GM18505 (cell line): ENCODE measurements at regions not wholly inside any gene's neighbourhood (a gene's known extent, or its start where the extent isn't known, plus 50 kb on each side); places are given as distances from the start of the nearest gene placed in this dataset.

Experiments used
- ATAC-seq: cut with Tn5 transposase; IDR thresholded peaks from one replicate; pipeline ENCODE4 v1.9.1; 2021; ENCODE audit not compliant: unreplicated experiment
- POLR2A ChIP-seq: IDR thresholded peaks from 4 replicates; pipeline ENCODE4 v1.6.1; 2011; ENCODE audit warnings: borderline replicate concordance; ENCODE audit not compliant: insufficient read depth, insufficient read length; ENCODE audit errors: extremely low read depth

GRCh38 chr6:147839708-147840610 is 331.5 kb downstream of the SAMD5 start:
- ATAC-seq: no peak
- no peak for TF ChIP-seq POLR2A

GRCh38 chr6:147841547-147842148 is 333.2 kb downstream of the SAMD5 start:
- no peak for TF ChIP-seq POLR2A
- ATAC-seq: no peak

DNA sequence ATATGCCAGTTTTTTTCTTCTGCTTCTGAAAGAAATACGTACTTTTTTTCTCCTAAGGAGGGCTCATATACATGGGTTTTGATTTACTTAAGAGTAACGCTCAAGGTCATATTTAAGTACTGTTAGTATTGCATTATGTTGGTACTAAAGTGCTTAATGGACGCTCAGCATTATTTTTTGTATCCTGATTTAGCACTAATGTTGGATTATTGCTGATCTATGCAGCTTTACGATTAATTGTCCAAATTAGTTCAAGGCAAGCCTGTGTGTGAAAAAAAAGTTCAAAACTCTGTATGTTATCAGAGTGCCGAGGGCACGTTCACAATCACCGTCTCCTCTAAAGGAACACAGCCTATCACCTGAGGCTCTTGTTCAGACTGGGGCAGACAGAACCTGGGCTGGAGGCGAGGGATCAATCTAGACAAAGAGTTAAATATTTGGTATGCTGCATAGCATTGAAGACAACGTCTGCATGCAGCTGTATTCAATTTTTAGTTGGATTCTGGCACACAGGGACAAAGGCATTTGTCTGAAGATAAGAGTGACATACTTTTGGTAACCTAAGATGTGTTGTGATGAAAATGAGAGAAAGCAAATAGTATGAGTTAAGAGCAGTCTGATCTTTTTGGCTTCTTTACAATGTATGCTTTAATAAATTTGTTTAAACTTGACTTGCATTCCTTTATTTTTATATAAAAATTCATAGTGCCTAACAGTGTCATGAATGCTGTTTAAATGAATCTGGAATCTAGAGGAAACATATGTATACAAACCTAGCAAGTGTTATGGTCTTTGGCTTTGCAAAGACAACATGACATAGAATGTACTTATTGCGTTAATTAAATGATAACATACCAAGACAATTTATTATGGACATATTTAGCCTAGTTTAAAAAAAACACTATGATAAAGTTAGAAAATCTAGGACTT is 341.2 kb downstream of the SAMD5 start:
- no peak for ATAC-seq

DNA sequence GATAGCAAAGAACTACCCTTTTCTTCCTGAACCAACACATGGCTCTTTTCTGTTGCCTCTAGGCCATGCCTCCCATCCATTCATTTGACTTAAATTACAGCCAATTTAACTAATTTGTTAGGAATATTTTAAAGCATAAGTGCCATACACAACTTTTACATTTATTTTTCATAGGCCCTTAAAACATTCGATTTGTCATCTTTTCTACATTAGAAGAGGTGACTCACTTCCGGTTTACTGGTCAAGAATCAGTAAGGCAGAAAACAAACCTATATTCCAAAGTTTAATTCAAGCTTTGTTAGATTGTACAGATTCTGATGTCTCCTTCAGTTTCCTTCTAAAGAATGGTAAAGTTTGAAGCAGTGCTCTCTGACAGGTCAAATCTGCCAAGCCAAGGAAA is 344.3 kb downstream of the SAMD5 start:
- ATAC-seq: no peak
- no peak for TF ChIP-seq POLR2A

More for the DNA sequence above, 341.2 kb downstream of the SAMD5 start:
- TF ChIP-seq POLR2A: no peak

DNA sequence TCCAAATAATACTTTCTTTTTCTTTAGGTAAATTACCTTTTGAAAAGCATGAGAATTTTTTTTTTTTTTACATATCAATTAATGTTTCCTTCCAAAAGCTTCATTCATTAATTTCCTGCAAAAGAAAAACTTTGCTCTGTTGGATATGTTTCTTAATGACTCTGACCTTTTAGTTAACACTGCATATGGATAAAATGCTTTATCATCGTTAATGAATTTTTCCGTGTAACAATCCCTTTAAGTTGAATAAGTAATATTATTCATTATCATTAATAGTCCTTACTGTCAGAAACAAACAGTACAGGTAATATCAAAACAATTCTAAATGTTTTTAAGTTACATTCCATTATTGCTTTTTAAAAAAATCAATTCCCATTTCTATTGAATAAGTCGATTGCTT is 345.1 kb downstream of the SAMD5 start:
- ATAC-seq: no peak
- no peak for TF ChIP-seq POLR2A

DNA sequence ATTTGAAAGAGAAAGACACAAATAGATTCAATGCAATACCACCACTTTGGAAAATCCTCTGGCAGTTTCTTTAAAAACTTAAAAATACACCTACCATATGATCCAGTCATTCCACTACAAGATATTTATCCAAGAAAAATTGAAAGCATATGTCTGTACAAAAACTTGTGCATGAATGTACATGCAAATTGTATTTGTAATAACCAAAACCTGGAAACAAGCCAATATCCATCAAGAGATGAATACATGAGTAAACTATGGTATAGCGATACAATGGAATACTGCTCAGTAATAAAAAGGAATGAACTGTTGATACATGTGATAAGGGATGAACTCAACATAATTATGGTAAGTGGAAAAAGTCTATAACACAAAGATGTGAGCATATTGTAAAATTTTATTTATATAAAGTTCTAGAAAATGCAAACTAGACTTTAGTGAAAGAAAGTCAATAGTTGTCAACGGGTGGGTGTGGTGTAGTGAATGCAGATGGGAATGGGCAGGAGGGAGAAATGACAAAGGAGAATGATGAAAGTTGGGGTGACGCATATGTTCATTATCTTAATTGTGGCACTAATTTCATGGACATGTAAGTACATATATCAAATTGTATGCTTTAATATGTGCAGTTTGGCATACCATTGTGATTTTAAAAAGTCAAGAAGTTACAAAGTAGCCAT is 347.5 kb downstream of the SAMD5 start:
- ATAC-seq: no peak
- no peak for TF ChIP-seq POLR2A

- no peak for TF ChIP-seq POLR2A
- ATAC-seq: no peak
Measured at GRCh38 chr6:147856687-147857086, 348.2 kb downstream of the SAMD5 start.

DNA sequence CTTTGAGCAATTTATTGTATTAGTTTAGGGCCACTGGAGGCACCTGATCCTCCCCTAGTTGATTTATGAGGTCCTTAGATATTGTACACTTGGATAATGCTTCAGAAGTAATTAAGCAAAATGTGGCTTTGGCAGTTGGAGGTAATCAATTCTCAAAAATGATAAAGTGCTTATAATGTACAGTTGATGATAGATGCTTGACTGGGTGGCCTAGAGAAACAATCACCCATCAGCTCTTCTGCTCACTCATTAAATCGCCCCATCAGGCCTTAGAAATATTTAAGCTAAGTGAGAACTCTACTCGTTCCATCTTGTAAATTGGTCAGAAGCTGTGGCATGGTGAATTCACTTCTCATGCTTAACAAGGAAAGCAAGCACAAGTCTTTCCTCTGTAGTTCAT is 349.9 kb downstream of the SAMD5 start:
- TF ChIP-seq POLR2A: no peak

DNA sequence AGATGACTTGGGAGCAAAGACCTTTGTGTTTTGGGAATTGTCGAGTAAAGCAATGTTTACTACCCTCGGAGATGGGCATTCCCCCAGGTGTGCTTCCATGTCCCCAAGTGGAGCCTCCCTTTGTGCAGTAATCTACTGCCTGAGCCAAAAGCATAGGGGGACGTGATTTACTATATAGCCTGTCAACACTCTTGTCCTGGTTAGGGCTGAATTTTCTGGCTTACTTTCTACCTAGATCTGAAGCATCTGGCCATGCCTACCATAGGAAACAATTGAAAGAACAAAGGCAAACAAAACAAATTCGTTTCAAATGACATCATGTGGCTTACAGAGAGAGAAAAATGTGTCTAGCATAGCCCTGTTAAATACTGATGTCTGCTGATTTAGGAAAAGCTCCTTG is 350.6 kb downstream of the SAMD5 start:
- ATAC-seq: no peak
- TF ChIP-seq POLR2A: no peak

More for the DNA sequence above, 349.9 kb downstream of the SAMD5 start:
- ATAC-seq: no peak

DNA sequence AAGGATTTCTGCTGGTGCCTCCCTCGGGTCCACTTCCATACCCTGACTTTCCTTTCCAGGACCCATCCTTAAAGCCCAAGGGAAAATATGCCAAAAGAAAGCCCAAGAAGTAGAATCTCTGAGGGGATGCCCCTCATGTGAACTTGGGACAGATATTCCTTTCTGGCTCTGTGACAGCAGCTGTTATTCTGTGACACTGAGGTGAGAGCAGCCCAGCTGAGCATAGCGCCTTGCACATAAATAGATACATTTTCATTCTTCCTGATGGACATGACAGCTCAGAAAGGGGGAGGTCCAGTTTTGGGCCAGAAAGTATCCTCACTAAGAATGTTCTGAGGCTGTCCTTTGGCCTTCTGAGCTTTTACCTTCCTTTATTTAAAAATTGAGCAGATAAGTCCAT is 353.2 kb downstream of the SAMD5 start:
- ATAC-seq: no peak
- TF ChIP-seq POLR2A: no peak

- no peak for ATAC-seq
- TF ChIP-seq POLR2A: no peak
Measured at GRCh38 chr6:147867433-147868226, 359.1 kb downstream of the SAMD5 start.
